ENCODE measurements at regions not wholly inside any gene's neighbourhood (a gene's known extent, or its start where the extent isn't known, plus 50 kb on each side); places are given as distances from the start of the nearest gene placed in this dataset.

- Histone ChIP-seq H3K79me1 (ENCODE audit: insufficient read depth, low read depth, low read length, poor library complexity, severe bottlenecking) (no peaks in the 10 kb centered on the region), H3K4me2 (ENCODE audit: insufficient read depth, insufficient read length, low read length) (no peak overlapping the region), H2BK20ac (ENCODE audit: low read depth, low read length, poor library complexity, severe bottlenecking) (no peak overlapping the region), H4K5ac (ENCODE audit: insufficient read length, low read depth, low read length) (no peak overlapping the region), H2AFZ (ENCODE audit: low read length) (no peak overlapping the region), H3K23ac (ENCODE audit: insufficient read length, low read depth, low read length) (no peak overlapping the region), H3T11ph (ENCODE audit: low read length) (no peak overlapping the region), H3K4ac (ENCODE audit: low read depth, low read length) (no peak overlapping the region), H3K18ac (ENCODE audit: insufficient read length, low read depth, low read length) (no peak overlapping the region), H2BK120ac (ENCODE audit: low read depth, low read length, poor library complexity, severe bottlenecking) (no peak overlapping the region), H3K23me2 (ENCODE audit: insufficient read length, low read depth, low read length, poor library complexity, severe bottlenecking) (no peaks in the 10 kb centered on the region), H2BK12ac (ENCODE audit: insufficient read length, low read depth, low read length) (no peak overlapping the region), H2BK15ac (ENCODE audit: low read depth, low read length) (no peak overlapping the region), H3K14ac (ENCODE audit: insufficient read depth, low read length) (no peak overlapping the region), H2BK5ac (ENCODE audit: insufficient read length, low read length) (no peak overlapping the region), H4K8ac (replicated peaks; ENCODE audit: insufficient read length, low read depth, low read length) (no peak overlapping the region), H2AK5ac (ENCODE audit: insufficient read length, low read length) (no peak overlapping the region), H4K91ac (ENCODE audit: insufficient read length, low read depth, low read length) (no peak overlapping the region), H3K27me3 (ENCODE audit: insufficient read depth, low read length) (no peaks in the 10 kb centered on the region), H3K9me3 (ENCODE audit: control insufficient read depth, low read depth, low read length) (peaks cover 6% of the 10 kb centered on the region), H3K9ac (ENCODE audit: extremely low read depth, insufficient read length, low read length) (no peak overlapping the region), H4K20me1 (ENCODE audit: control insufficient read depth, insufficient read depth, insufficient read length) (no peaks in the 10 kb centered on the region), H3K56ac (ENCODE audit: insufficient read length, low read depth, low read length) (no peak overlapping the region), H3K4me1 (ENCODE audit: insufficient read depth, low read length) (no peaks in the 10 kb centered on the region), H3K79me2 (ENCODE audit: insufficient read depth, low read length) (no peaks in the 10 kb centered on the region), H3K27ac (ENCODE audit: insufficient read length, low read depth, low read length) (no peak overlapping the region)
- TF ChIP-seq, protein P1, sequence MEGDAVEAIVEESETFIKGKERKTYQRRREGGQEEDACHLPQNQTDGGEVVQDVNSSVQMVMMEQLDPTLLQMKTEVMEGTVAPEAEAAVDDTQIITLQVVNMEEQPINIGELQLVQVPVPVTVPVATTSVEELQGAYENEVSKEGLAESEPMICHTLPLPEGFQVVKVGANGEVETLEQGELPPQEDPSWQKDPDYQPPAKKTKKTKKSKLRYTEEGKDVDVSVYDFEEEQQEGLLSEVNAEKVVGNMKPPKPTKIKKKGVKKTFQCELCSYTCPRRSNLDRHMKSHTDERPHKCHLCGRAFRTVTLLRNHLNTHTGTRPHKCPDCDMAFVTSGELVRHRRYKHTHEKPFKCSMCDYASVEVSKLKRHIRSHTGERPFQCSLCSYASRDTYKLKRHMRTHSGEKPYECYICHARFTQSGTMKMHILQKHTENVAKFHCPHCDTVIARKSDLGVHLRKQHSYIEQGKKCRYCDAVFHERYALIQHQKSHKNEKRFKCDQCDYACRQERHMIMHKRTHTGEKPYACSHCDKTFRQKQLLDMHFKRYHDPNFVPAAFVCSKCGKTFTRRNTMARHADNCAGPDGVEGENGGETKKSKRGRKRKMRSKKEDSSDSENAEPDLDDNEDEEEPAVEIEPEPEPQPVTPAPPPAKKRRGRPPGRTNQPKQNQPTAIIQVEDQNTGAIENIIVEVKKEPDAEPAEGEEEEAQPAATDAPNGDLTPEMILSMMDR (conservative IDR thresholded peaks at IDR 0.05) = no peak
- Mint-ChIP-seq H3K27me3 (ENCODE audit: low read depth) (no peaks in the 10 kb centered on the region), H3K36me3 (ENCODE audit: insufficient read depth in 1 of 3, low read depth in 3 of 3) (peaks cover 7 to 19% (median 15%) of the 10 kb centered on the region in 3 experiments; a peak in 6 of 7 replicates), H3K27ac (no peak overlapping the region; a peak in 1 of 7 replicates), H3K9me3 (peaks cover 14 to 15% of the 10 kb centered on the region in 2 experiments; a peak in 4 of 5 replicates), H3K4me1 (peaks cover 5 to 7% of the 10 kb centered on the region in 2 experiments; a peak in 1 of 4 replicates), H3K4me3 (no peak overlapping the region)
- DNase-seq = peak; percentile 39
- WGBS (ENCODE audit: extremely low coverage, insufficient read length, low lambda C conversion rate) = no CpG with 5 or more reads among the region's 4 CpGs
Measured at GRCh38 chr3:163838769-163839168, 1239.5 kb downstream of the SI start.
